ENCODE measurements at regions not wholly inside any gene's neighbourhood (a gene's known extent, or its start where the extent isn't known, plus 50 kb on each side); places are given as distances from the start of the nearest gene placed in this dataset.
"Not testable (repeated sequence)": the region's sequence is repeated elsewhere in the genome, so short reads cannot be mapped to it uniquely, and the experiment has no call there.

DNA sequence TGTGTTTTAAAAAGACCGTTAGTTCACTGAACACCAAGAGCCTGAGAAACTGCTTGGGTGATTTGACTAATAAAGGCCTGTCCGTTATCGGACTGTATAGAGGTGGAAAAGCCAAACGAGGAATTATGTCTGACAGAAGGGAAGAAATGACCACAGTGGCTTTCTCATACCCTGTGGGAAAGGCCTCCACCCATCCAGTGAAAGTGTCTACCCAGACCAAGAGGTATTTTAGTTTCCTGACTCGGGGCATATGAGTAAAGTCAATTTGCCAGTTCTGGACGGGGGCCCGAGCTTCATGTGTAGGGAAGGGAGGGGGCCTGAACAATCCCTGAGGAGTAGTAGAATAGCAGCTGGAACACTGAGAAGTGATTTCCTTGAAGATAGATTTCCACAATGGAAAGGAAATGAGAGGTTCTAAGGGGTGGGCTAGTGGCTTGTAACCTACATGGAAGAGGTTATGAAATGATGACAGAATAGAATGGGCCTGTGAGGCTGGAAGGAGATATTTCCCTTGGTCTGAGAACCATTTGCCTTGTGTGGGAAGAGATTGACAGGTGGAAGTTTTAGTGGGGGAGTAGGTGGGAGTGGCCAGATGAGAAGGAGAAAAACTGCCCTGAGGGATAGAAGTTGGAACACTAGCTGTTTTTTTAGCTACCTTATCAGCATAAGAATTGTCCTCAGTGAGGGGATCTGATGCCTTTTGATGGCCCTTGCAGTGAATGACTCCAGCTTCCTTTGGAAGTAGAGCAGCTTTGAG, 106.4 kb upstream of the PPM1J start:
- H2BK20ac ChIP-seq (ENCODE audit: low read depth, low read length); H3K27me3 ChIP-seq (ENCODE audit: control insufficient read depth, insufficient read depth, low read length); ATAC-seq (ENCODE audit: low read depth); H2AFZ ChIP-seq (replicated peaks; ENCODE audit: low read length, poor library complexity); H4K8ac ChIP-seq (ENCODE audit: low read depth in 2 of 2, low read length in 2 of 2); H3K4me1 ChIP-seq (ENCODE audit: control insufficient read depth, insufficient read depth, low read length); H3K9ac ChIP-seq (ENCODE audit: low read depth, low read length); H4K20me1 ChIP-seq (ENCODE audit: insufficient read depth, low read length); H3K27ac ChIP-seq (ENCODE audit: insufficient read depth, low read length); BruUV-seq (replicated peaks); intact Hi-C loops (cut with micrococcal nuclease); H2BK5ac ChIP-seq (ENCODE audit: low read depth, low read length, poor library complexity, severe bottlenecking); H4K5ac ChIP-seq (ENCODE audit: low read depth, low read length); H3K14ac ChIP-seq (replicated peaks; ENCODE audit: low read depth, low read length); H3K23ac ChIP-seq (ENCODE audit: low read depth, low read length); in situ Hi-C loops (cut with MboI; ENCODE audit: low sequenced_read_pairs); H2BK120ac ChIP-seq (ENCODE audit: low read depth, low read length); H2BK15ac ChIP-seq (ENCODE audit: low read depth, low read length); DNase-seq; H3K56ac ChIP-seq (ENCODE audit: extremely low read depth, insufficient read depth, low read length); H3K9me3 ChIP-seq (ENCODE audit: control insufficient read depth, insufficient read depth, low read length); H3K4me2 ChIP-seq (ENCODE audit: low read depth, low read length); H3K36me3 ChIP-seq (ENCODE audit: control insufficient read depth, insufficient read depth, low read length); H2AK9ac ChIP-seq (replicated peaks; ENCODE audit: low read depth, low read length, poor library complexity); H3K4ac ChIP-seq (ENCODE audit: low read depth, low read length); H2AK5ac ChIP-seq (ENCODE audit: low read depth, low read length); H4K91ac ChIP-seq (ENCODE audit: insufficient read depth, low read depth, low read length); POLR2A ChIA-PET (ENCODE audit: unreplicated experiment); H3K9me1 ChIP-seq (ENCODE audit: insufficient read depth, low read length); H3K18ac ChIP-seq (ENCODE audit: low read depth, low read length); dilution Hi-C loops (cut with HindIII; ENCODE audit: low sequenced_read_pairs, unreplicated experiment); H3K4me3 ChIP-seq (ENCODE audit: insufficient read depth, low read depth, low read length); H3K79me1 ChIP-seq (ENCODE audit: low read depth in 1 of 2, low read length in 2 of 2): not testable (repeated sequence)
- CTCF ChIA-PET: interaction anchor here (0.6 kb wide), 1 partner anchor 928 kb away, joined by 3 read pairs; no protein-coding TSS in a partner anchor
- 55% methylated on average over 3 of the region's 7 CpGs; no CpG with 5 or more reads in 1 of the 2 experiments for WGBS, 2 experiments (ENCODE audit: extremely low coverage in 2 of 2, insufficient read length in 1 of 2)

Data from IMR-90 (cell line).